GM23338 (cell line): ENCODE measurements at regions not wholly inside any gene's neighbourhood (a gene's known extent, or its start where the extent isn't known, plus 50 kb on each side); places are given as distances from the start of the nearest gene placed in this dataset.
A peak's percentile ranks its signal among the peaks of the same experiment; 100 is the strongest.

ENCODE experiments used
- ATAC-seq: fragments of 200-7000 bp; cut with Tn5 transposase; 3 replicates; pipeline ENCODE4 v1.9.1; 2020
- DNase-seq: peaks from one replicate; pipeline ENCODE4 v3.0.0-alpha.2; 2015; ENCODE audit warnings: low spot score
- H2AFZ ChIP-seq: fragments of 200-600 bp; sonication (generic); 2 replicates; pipeline ENCODE4 v1.8.0; 2016; ENCODE audit warnings: antibody characterized with exemption, mild to moderate bottlenecking, moderate library complexity
- H3F3A ChIP-seq: fragments of 200-600 bp; sonication (generic); replicated peaks from 2 replicates; pipeline ENCODE4 v1.8.0; 2017; ENCODE audit warnings: antibody characterized with exemption, mixed run types, low read depth
- H3K27ac ChIP-seq: fragments of 200-600 bp; sonication (generic); 2 replicates; pipeline ENCODE4 v1.6.1; 2016; ENCODE audit warnings: low read depth
- H3K27me3 ChIP-seq: fragments of 200-600 bp; sonication (generic); 2 replicates; pipeline ENCODE4 v1.8.0; 2016; ENCODE audit warnings: mild to moderate bottlenecking, mixed run types, moderate library complexity; ENCODE audit not compliant: insufficient read depth
- H3K36me3 ChIP-seq: fragments of 200-600 bp; sonication (generic); 2 replicates; pipeline ENCODE4 v1.8.0; 2016; ENCODE audit warnings: mild to moderate bottlenecking; ENCODE audit not compliant: insufficient read depth
- H3K4me1 ChIP-seq: fragments of 200-600 bp; sonication (generic); 2 replicates; pipeline ENCODE4 v1.8.0; 2016; ENCODE audit warnings: mild to moderate bottlenecking, moderate library complexity; ENCODE audit not compliant: insufficient read depth
- H3K4me2 ChIP-seq: fragments of 200-600 bp; sonication (generic); 2 replicates; pipeline ENCODE4 v1.7.1; 2017; ENCODE audit warnings: mixed run types
- H3K4me3 ChIP-seq: fragments of 200-600 bp; sonication (generic); 2 replicates; pipeline ENCODE4 v1.6.1; 2016; ENCODE audit warnings: mixed run types
- H3K79me2 ChIP-seq: fragments of 200-600 bp; sonication (generic); replicated peaks from 2 replicates; pipeline ENCODE4 v1.8.0; 2017; ENCODE audit warnings: mild to moderate bottlenecking; ENCODE audit not compliant: insufficient read depth
- H3K9me2 ChIP-seq: fragments of 200-600 bp; sonication (generic); 2 replicates; pipeline ENCODE4 v1.8.0; 2017; ENCODE audit not compliant: insufficient read depth
- H4K20me1 ChIP-seq: fragments of 200-600 bp; sonication (generic); replicated peaks from 2 replicates; pipeline ENCODE4 v1.8.0; 2017; ENCODE audit warnings: mild to moderate bottlenecking; ENCODE audit not compliant: insufficient read depth
- H3K27ac Mint-ChIP-seq: 2 replicates; pipeline ENCODE4 v1.8.0; 2020; ENCODE audit warnings: inconsistent platforms, mild to moderate bottlenecking, moderate library complexity, mixed read lengths
- H3K27me3 Mint-ChIP-seq: 3 replicates; pipeline ENCODE4 v1.8.0; 2022; ENCODE audit warnings: low read depth, mild to moderate bottlenecking, moderate library complexity, mixed read lengths, inconsistent platforms; ENCODE audit not compliant: insufficient read depth, poor library complexity
- H3K36me3 Mint-ChIP-seq: 3 replicates; pipeline ENCODE4 v1.8.0; 2021; ENCODE audit warnings: low read depth, mild to moderate bottlenecking, inconsistent platforms, moderate library complexity, mixed read lengths
- H3K4me1 Mint-ChIP-seq: 3 replicates; pipeline ENCODE4 v1.8.0; 2020; ENCODE audit warnings: mild to moderate bottlenecking, inconsistent platforms, mixed read lengths
- H3K4me3 Mint-ChIP-seq: 3 replicates; pipeline ENCODE4 v1.8.0; 2021; ENCODE audit warnings: moderate library complexity, mild to moderate bottlenecking, inconsistent platforms, mixed read lengths
- H3K9me3 Mint-ChIP-seq: 3 replicates; pipeline ENCODE4 v1.8.0; 2020; ENCODE audit warnings: moderate library complexity, mild to moderate bottlenecking, inconsistent platforms, mixed read lengths
- EZH2 ChIP-seq: fragments of 200-600 bp; sonication (generic); IDR thresholded peaks from one replicate; pipeline ENCODE4 v1.8.0; 2017; ENCODE audit warnings: antibody characterized with exemption, mild to moderate bottlenecking, low read depth; ENCODE audit not compliant: unreplicated experiment
- TF ChIP-seq, protein P1 (sequence below): fragments of 250-450 bp; sonication (Bioruptor Pico); IDR thresholded peaks from 2 replicates; pipeline ENCODE4 v1.5.0; 2020; ENCODE audit warnings: mild to moderate bottlenecking, moderate library complexity
- TF ChIP-seq, protein P2 (sequence below): IDR thresholded peaks from 2 replicates; pipeline ENCODE4 v1.6.1; 2016; ENCODE audit warnings: antibody characterized with exemption

DNA sequence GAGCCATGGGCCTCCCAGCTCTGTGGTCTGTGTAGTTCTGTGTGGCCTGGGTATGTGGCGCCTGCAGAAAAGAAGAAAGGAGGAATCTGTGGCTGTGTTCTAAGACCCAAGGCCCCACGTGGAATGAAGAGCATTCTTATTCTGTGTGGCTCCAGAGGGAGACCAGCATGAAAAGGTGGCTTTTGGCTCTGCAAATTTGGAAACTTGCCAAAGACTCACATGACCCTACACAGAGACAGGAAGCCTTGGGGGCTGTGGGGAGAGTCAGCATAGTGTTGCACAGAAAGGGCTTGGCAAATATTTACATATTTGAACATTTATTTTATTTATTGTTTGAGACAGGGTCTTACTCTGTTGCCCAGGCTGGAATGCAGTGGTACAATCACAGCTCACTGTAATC is 193.3 kb downstream of the TMEM38B start (continued):
- TF ChIP-seq, protein P1, sequence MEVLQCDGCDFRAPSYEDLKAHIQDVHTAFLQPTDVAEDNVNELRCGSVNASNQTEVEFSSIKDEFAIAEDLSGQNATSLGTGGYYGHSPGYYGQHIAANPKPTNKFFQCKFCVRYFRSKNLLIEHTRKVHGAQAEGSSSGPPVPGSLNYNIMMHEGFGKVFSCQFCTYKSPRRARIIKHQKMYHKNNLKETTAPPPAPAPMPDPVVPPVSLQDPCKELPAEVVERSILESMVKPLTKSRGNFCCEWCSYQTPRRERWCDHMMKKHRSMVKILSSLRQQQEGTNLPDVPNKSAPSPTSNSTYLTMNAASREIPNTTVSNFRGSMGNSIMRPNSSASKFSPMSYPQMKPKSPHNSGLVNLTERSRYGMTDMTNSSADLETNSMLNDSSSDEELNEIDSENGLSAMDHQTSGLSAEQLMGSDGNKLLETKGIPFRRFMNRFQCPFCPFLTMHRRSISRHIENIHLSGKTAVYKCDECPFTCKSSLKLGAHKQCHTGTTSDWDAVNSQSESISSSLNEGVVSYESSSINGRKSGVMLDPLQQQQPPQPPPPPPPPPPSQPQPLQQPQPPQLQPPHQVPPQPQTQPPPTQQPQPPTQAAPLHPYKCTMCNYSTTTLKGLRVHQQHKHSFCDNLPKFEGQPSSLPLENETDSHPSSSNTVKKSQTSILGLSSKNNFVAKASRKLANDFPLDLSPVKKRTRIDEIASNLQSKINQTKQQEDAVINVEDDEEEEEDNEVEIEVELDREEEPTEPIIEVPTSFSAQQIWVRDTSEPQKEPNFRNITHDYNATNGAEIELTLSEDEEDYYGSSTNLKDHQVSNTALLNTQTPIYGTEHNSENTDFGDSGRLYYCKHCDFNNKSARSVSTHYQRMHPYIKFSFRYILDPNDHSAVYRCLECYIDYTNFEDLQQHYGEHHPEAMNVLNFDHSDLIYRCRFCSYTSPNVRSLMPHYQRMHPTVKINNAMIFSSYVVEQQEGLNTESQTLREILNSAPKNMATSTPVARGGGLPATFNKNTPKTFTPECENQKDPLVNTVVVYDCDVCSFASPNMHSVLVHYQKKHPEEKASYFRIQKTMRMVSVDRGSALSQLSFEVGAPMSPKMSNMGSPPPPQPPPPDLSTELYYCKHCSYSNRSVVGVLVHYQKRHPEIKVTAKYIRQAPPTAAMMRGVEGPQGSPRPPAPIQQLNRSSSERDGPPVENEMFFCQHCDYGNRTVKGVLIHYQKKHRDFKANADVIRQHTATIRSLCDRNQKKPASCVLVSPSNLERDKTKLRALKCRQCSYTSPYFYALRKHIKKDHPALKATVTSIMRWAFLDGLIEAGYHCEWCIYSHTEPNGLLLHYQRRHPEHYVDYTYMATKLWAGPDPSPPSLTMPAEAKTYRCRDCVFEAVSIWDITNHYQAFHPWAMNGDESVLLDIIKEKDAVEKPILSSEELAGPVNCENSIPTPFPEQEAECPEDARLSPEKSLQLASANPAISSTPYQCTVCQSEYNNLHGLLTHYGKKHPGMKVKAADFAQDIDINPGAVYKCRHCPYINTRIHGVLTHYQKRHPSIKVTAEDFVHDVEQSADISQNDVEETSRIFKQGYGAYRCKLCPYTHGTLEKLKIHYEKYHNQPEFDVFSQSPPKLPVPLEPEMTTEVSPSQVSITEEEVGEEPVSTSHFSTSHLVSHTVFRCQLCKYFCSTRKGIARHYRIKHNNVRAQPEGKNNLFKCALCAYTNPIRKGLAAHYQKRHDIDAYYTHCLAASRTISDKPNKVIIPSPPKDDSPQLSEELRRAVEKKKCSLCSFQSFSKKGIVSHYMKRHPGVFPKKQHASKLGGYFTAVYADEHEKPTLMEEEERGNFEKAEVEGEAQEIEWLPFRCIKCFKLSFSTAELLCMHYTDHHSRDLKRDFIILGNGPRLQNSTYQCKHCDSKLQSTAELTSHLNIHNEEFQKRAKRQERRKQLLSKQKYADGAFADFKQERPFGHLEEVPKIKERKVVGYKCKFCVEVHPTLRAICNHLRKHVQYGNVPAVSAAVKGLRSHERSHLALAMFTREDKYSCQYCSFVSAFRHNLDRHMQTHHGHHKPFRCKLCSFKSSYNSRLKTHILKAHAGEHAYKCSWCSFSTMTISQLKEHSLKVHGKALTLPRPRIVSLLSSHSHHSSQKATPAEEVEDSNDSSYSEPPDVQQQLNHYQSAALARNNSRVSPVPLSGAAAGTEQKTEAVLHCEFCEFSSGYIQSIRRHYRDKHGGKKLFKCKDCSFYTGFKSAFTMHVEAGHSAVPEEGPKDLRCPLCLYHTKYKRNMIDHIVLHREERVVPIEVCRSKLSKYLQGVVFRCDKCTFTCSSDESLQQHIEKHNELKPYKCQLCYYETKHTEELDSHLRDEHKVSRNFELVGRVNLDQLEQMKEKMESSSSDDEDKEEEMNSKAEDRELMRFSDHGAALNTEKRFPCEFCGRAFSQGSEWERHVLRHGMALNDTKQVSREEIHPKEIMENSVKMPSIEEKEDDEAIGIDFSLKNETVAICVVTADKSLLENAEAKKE = no peak
- TF ChIP-seq, protein P2, sequence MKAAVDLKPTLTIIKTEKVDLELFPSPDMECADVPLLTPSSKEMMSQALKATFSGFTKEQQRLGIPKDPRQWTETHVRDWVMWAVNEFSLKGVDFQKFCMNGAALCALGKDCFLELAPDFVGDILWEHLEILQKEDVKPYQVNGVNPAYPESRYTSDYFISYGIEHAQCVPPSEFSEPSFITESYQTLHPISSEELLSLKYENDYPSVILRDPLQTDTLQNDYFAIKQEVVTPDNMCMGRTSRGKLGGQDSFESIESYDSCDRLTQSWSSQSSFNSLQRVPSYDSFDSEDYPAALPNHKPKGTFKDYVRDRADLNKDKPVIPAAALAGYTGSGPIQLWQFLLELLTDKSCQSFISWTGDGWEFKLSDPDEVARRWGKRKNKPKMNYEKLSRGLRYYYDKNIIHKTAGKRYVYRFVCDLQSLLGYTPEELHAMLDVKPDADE = no peak

DNA sequence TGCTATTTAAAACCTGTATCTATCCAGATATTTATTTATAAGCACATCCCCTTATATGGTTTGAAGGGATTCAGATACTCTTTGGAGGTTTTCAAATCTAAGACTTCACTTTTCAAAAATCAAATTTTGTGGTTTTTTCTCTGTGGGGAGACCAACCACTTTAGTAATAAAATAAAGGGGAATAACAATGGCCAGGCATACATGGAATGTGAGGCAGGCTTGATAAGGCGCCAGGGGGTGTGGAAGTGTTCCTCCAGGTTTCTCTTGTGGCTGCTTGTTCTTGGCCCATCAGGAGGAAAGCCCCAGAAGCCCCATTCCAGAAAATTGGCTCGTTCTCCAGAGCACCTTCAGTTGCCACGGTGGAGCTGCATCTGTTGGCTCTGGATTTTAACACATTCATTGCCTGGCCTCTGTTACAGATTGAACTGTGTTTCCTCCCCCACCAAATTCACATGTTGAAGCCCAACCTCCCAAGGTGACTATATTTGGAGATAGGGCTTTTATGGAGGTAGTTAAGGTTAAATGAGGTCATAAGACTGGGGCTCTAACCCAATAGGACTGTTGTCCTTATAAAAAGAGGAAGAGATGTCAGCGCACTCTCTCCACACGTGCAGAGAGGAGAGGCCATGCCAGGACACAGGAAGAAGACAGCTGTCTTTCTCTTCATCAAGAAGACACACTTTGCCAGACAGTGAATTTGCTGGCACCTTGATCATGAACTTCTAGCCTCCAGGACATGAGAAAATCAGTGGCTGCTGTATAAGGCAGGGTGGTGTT is 195.9 kb downstream of the TMEM38B start:
- Histone ChIP-seq H4K20me1 (no peaks in the 10 kb centered on the region), H3K9me2 (no peaks in the 10 kb centered on the region), H3K27me3 (no peaks in the 10 kb centered on the region), H3K27ac (no peak overlapping the region), H3K79me2 (no peaks in the 10 kb centered on the region), H3K4me3 (no peak overlapping the region), H3F3A (no peaks in the 10 kb centered on the region), H3K4me2 (no peak overlapping the region), H2AFZ (no peak overlapping the region), H3K36me3 (no peaks in the 10 kb centered on the region), H3K4me1 (no peaks in the 10 kb centered on the region)
- DNase-seq = no peak
- no peak for ATAC-seq
- no peak for TF ChIP-seq EZH2
- TF ChIP-seq, protein P1 = 0 out of 2 replicates have a peak, but pooled peaks have one; percentile 44
- no peaks in the 10 kb centered on the region for H3K36me3 Mint-ChIP-seq
- peaks cover 12% of the 10 kb centered on the region for H3K4me1 Mint-ChIP-seq
- no peak overlapping the region for H3K27ac Mint-ChIP-seq
- no peak overlapping the region for H3K4me3 Mint-ChIP-seq
- H3K27me3 Mint-ChIP-seq = peaks cover 3% of the 10 kb centered on the region
- no peaks in the 10 kb centered on the region; the same call in 2 of the 3 replicates for H3K9me3 Mint-ChIP-seq
